SW480 (cell line): ENCODE measurements at regions not wholly inside any gene's neighbourhood (a gene's known extent, or its start where the extent isn't known, plus 50 kb on each side); places are given as distances from the start of the nearest gene placed in this dataset.

Experiments used
- DNase-seq: peaks from one replicate; pipeline ENCODE4 v3.0.0-alpha.2; 2016; ENCODE audit warnings: low spot score

GRCh38 chr14:98945611-98946570 is 326.1 kb downstream of the BCL11B start:
- peak; percentile 98 for DNase-seq

GRCh38 chr14:98946940-98947339 is 325.1 kb downstream of the BCL11B start:
- no peak for DNase-seq

- DNase-seq, result no peak
Observed at GRCh38 chr14:98947911-98948595, 323.9 kb downstream of the BCL11B start.

GRCh38 chr14:98949051-98949450 is 322.9 kb downstream of the BCL11B start:
- DNase-seq, result no peak

GRCh38 chr14:98949481-98950135 is 322.4 kb downstream of the BCL11B start:
- no peak for DNase-seq

GRCh38 chr14:98950353-98950895 is 321.6 kb downstream of the BCL11B start:
- no peak for DNase-seq

GRCh38 chr14:98951031-98951430 is 321.0 kb downstream of the BCL11B start:
- DNase-seq, result no peak

GRCh38 chr14:98951521-98952152 is 320.4 kb downstream of the BCL11B start:
- DNase-seq, result no peak

GRCh38 chr14:98952593-98953350 is 319.2 kb downstream of the BCL11B start:
- DNase-seq, result peak; percentile 72

- peak; percentile 78 for DNase-seq
Observed at GRCh38 chr14:98953551-98954348, 318.2 kb downstream of the BCL11B start.

- DNase-seq, result no peak
Observed at GRCh38 chr14:98954349-98955000, 317.5 kb downstream of the BCL11B start.

GRCh38 chr14:98955036-98955740 is 316.8 kb downstream of the BCL11B start:
- DNase-seq, result no peak

- no peak for DNase-seq
Observed at GRCh38 chr14:98955741-98956070, 316.3 kb downstream of the BCL11B start.

- no peak for DNase-seq
Observed at GRCh38 chr14:98956181-98956580, 315.8 kb downstream of the BCL11B start.

- DNase-seq, result no peak
Observed at GRCh38 chr14:98956661-98957060, 315.3 kb downstream of the BCL11B start.

- peak; percentile 47 for DNase-seq
Observed at GRCh38 chr14:98957211-98958047, 314.6 kb downstream of the BCL11B start.

GRCh38 chr14:98958048-98958631 is 313.9 kb downstream of the BCL11B start:
- DNase-seq, result no peak

GRCh38 chr14:98958632-98959031 is 313.4 kb downstream of the BCL11B start:
- no peak for DNase-seq
